AG04450 (cell line): ENCODE measurements at regions not wholly inside any gene's neighbourhood (a gene's known extent, or its start where the extent isn't known, plus 50 kb on each side); places are given as distances from the start of the nearest gene placed in this dataset.
"Not testable (repeated sequence)": the region's sequence is repeated elsewhere in the genome, so short reads cannot be mapped to it uniquely, and the experiment has no call there.

Experiments
- CTCF ChIA-PET: fragments of 300-600, 350-600 bp; formaldehyde crosslinking; extraction: SDS; loops from one replicate; lab custom pipeline; 2022; ENCODE audit warnings: antibody characterized with exemption, inconsistent platforms; lab: Charles Lee
- POLR2A ChIA-PET: fragments of 350-600 bp; formaldehyde crosslinking; extraction: SDS; loops from one replicate; lab custom pipeline; 2021; ENCODE audit warnings: antibody characterized with exemption, inconsistent platforms; lab: Yijun Ruan, JAX
- DNase-seq: peaks from one replicate; pipeline ENCODE4 v3.0.0-alpha.2; 2011; ENCODE audit warnings: low read depth, low spot score
- H3K27ac ChIP-seq: one replicate; pipeline ENCODE4 v1.5.1; 2012; ENCODE audit warnings: low read depth, low read length, control low read depth
- H3K27me3 ChIP-seq: one replicate; pipeline ENCODE4 v1.6.0; 2012; ENCODE audit warnings: low read length; ENCODE audit not compliant: control insufficient read depth, insufficient read depth
- H3K4me3 ChIP-seq: 2 replicates; pipeline ENCODE4 v1.5.1; 2011; ENCODE audit warnings: mild to moderate bottlenecking, low read depth, low read length, control low read depth
- H3K9me3 ChIP-seq: 2 replicates; pipeline ENCODE4 v1.5.1; 2012; ENCODE audit warnings: low read length; ENCODE audit not compliant: control insufficient read depth, insufficient read depth
- TF ChIP-seq, protein P1 (sequence below): IDR thresholded peaks from 2 replicates; pipeline ENCODE4 v1.5.1; 2011; ENCODE audit warnings: low read depth, low read length, control low read depth, inconsistent platforms

GRCh38 chr18:1075876-1076275 is 171.2 kb downstream of the ADCYAP1 start:
- Histone ChIP-seq H3K27me3 (no peaks in the 10 kb centered on the region), H3K9me3 (peaks cover 3% of the 10 kb centered on the region; the same call in 1 of the 2 replicates), H3K27ac (no peak overlapping the region), H3K4me3 (no peak overlapping the region)
- TF ChIP-seq, protein P1, sequence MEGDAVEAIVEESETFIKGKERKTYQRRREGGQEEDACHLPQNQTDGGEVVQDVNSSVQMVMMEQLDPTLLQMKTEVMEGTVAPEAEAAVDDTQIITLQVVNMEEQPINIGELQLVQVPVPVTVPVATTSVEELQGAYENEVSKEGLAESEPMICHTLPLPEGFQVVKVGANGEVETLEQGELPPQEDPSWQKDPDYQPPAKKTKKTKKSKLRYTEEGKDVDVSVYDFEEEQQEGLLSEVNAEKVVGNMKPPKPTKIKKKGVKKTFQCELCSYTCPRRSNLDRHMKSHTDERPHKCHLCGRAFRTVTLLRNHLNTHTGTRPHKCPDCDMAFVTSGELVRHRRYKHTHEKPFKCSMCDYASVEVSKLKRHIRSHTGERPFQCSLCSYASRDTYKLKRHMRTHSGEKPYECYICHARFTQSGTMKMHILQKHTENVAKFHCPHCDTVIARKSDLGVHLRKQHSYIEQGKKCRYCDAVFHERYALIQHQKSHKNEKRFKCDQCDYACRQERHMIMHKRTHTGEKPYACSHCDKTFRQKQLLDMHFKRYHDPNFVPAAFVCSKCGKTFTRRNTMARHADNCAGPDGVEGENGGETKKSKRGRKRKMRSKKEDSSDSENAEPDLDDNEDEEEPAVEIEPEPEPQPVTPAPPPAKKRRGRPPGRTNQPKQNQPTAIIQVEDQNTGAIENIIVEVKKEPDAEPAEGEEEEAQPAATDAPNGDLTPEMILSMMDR = no peak
- CTCF ChIA-PET = interaction anchor here (0.7 kb wide), 1 partner anchor 32 kb away, joined by 5 read pairs; no protein-coding TSS in a partner anchor
- DNase-seq = no peak
- POLR2A ChIA-PET = no interaction called here

- TF ChIP-seq, protein P1 = no peak
- Histone ChIP-seq H3K4me3 (no peak overlapping the region), H3K27ac (no peak overlapping the region), H3K27me3 (no peaks in the 10 kb centered on the region), H3K9me3 (no peaks in the 10 kb centered on the region; the same call in 1 of the 2 replicates)
- POLR2A ChIA-PET = no interaction called here
- CTCF ChIA-PET = no interaction called here
- no peak for DNase-seq
These were observed 173.6 kb downstream of the ADCYAP1 start for GRCh38 chr18:1078301-1078700.

- DNase-seq, POLR2A ChIA-PET, H3K27me3 ChIP-seq, H3K9me3 ChIP-seq, CTCF ChIA-PET, H3K27ac ChIP-seq, H3K4me3 ChIP-seq: not testable (repeated sequence)
These were observed 179.0 kb downstream of the ADCYAP1 start for GRCh38 chr18:1083675-1084074.

DNA sequence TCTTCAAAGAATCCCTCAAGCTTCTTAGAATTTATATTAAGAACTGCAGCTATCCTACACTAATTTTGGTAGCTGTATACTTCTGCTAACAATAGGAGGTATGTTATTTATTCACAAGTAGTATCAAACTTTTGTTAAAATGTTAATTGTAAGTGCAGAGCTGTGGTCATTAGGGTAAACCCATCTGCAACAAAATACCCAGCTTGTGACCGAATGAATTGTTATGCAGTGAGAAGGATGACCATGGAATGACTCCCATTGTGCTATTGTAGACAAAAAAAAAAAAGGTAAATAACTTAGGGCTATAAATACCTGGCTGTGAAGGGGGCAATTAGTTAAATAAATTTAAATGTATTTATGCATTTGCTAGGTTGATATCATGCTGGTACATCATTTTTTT is 186.1 kb downstream of the ADCYAP1 start:
- CTCF ChIA-PET = no interaction called here
- Histone ChIP-seq H3K27me3 (no peaks in the 10 kb centered on the region), H3K4me3 (no peak overlapping the region), H3K9me3 (peaks cover 23% of the 10 kb centered on the region), H3K27ac (no peak overlapping the region)
- no peak for DNase-seq
- TF ChIP-seq, protein P1 = no peak
- POLR2A ChIA-PET = no interaction called here

- Histone ChIP-seq H3K9me3 (peaks cover 24% of the 10 kb centered on the region), H3K27ac (no peak overlapping the region), H3K27me3 (no peaks in the 10 kb centered on the region), H3K4me3 (no peak overlapping the region)
- POLR2A ChIA-PET = no interaction called here
- DNase-seq = no peak
- CTCF ChIA-PET = no interaction called here
- TF ChIP-seq, protein P1 = no peak
These were observed 187.6 kb downstream of the ADCYAP1 start for GRCh38 chr18:1092228-1092627.

- no peak overlapping the region for H3K27ac ChIP-seq
- H3K27me3 ChIP-seq = no peaks in the 10 kb centered on the region
- DNase-seq = no peak
- ChIA-PET CTCF (no interaction called here), POLR2A (no interaction called here)
- TF ChIP-seq, protein P1 = no peak
- no peak overlapping the region for H3K4me3 ChIP-seq
- peaks cover 25% of the 10 kb centered on the region for H3K9me3 ChIP-seq
These were observed 189.7 kb downstream of the ADCYAP1 start for GRCh38 chr18:1094409-1094808.

DNA sequence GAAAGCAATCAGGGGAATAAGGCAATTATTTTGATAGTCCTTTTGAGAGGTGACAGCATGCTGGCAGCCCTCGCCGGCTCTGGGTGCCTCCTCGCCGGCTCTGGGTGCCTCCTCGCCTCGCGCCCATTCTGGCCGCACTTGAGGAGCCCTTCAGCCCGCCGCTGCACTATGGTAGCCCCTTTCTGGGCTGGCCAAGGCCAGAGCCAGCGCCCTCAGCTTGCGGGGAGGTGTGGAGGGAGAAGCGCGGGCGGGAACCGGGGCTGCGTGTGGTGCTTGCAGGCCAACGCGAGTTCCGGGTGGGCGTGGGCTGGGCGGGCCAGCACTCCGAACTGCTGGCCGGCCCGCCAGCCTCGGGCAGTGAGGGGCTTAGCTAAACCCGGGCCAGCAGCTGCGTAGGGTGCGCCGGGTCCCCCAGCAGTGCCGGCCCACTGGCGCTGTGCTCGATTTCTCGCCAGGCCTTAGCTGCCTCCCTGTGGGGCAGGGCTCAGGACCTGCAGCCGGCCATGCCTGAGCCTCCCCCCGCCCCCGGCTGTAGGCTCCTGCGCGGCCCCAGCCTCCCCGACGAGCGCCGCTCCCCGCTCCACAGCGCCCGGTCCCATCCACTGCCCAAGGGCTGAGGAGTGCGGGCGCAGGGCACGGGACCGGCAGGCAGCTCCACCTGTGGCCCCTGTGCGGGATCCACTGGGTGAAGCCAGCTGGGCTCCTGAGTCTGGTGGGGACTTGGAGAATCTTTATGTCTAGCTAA is 193.5 kb downstream of the ADCYAP1 start:
- H3K4me3 ChIP-seq, POLR2A ChIA-PET, H3K27ac ChIP-seq, CTCF ChIA-PET, H3K27me3 ChIP-seq, DNase-seq: not testable (repeated sequence)
- peaks cover 17% of the 10 kb centered on the region for H3K9me3 ChIP-seq
